ENCODE measurements at regions not wholly inside any gene's neighbourhood (a gene's known extent, or its start where the extent isn't known, plus 50 kb on each side); places are given as distances from the start of the nearest gene placed in this dataset.

DNA sequence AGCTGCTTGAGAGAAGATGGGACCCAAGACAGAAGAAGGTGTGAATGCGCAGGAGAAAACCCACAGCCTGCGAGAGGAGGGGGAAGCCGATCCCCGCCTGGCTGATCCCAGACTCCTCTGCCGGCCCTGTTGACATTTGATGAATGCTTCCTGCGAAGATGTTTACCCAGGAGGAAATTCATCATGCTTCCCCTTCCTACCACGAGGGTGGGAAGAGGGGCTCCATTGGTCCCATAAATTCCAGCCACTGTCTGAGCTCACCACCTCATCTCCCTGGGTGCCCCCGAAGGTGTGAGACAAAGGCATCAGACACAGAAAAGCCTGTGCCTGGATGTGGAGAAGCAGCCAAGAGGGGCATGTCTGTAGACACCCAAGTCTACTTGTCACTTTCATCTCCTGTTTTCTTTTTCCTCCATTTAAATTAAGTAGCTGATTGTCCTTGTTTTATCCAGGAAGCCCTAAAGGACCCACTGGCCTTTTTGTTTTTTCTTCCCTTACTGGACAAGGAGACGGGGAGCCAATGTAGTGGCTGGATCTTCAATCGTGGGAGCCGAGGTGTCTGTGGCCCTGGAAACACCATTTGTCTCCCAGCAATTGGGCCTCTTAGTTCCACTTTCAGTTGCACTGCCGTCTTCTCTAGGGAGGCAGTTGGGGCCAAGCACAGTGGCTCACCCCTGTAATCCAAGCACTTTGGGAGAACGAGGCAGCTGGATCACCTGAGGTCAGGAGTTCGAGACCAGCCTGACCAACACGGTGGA lies 95.3 kb upstream of the HES1 start:
- TF ChIP-seq, protein P1, sequence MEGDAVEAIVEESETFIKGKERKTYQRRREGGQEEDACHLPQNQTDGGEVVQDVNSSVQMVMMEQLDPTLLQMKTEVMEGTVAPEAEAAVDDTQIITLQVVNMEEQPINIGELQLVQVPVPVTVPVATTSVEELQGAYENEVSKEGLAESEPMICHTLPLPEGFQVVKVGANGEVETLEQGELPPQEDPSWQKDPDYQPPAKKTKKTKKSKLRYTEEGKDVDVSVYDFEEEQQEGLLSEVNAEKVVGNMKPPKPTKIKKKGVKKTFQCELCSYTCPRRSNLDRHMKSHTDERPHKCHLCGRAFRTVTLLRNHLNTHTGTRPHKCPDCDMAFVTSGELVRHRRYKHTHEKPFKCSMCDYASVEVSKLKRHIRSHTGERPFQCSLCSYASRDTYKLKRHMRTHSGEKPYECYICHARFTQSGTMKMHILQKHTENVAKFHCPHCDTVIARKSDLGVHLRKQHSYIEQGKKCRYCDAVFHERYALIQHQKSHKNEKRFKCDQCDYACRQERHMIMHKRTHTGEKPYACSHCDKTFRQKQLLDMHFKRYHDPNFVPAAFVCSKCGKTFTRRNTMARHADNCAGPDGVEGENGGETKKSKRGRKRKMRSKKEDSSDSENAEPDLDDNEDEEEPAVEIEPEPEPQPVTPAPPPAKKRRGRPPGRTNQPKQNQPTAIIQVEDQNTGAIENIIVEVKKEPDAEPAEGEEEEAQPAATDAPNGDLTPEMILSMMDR (IDR thresholded peaks at IDR 0.05; ENCODE audit: low read depth, low read length, poor library complexity, severe bottlenecking): no peak
- TF ChIP-seq EZH2phosphoT487 (IDR thresholded peaks at IDR 0.05; ENCODE audit: borderline replicate concordance, low read length): no peak
- H3K4me3 ChIP-seq (ENCODE audit: low read length): no peak overlapping the region
- no peak overlapping the region for H3K4me2 ChIP-seq (ENCODE audit: low read length)

DNA sequence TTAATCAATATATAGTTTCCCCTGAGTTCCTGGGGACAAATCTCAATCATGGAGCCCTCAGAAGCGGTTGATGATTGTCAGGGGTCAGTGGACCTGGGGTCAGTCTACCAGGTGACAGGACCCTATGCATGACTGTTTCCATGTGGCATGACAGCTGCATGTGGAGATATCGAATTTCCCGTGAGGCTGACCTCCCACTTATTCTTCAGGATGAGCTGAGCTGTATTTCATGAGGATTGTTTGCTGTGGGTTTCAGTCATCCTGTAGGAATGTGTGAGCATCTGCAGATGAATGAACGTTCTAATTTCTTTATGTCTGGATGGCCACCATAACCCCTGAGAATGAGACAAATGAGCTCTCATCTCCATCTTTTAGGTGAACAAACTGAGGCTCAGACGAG lies 93.0 kb upstream of the HES1 start:
- H3K36me3 ChIP-seq (ENCODE audit: control insufficient read depth, low read length): no peaks in the 10 kb centered on the region
- no peak overlapping the region for H3K4me2 ChIP-seq (ENCODE audit: low read length)
- H3K9me3 ChIP-seq (ENCODE audit: control insufficient read depth, insufficient read depth, low read length): no peaks in the 10 kb centered on the region

More for the DNA sequence above, 95.3 kb upstream of the HES1 start:
- H3K9me3 ChIP-seq (ENCODE audit: control insufficient read depth, insufficient read depth, low read length): no peaks in the 10 kb centered on the region
- peaks cover 3% of the 10 kb centered on the region for H3K4me1 ChIP-seq (ENCODE audit: control insufficient read depth, low read length)
- no peaks in the 10 kb centered on the region for H4K20me1 ChIP-seq (ENCODE audit: control insufficient read depth, insufficient read depth, low read depth, low read length)
- no peaks in the 10 kb centered on the region for H3F3A ChIP-seq (ENCODE audit: control insufficient read depth, insufficient read depth)
- H3K9me2 ChIP-seq (replicated peaks; ENCODE audit: control insufficient read depth, low read length): no peaks in the 10 kb centered on the region
- no peak overlapping the region for H3K27ac ChIP-seq (ENCODE audit: low read depth, low read length)
- H3K27me3 ChIP-seq (ENCODE audit: control insufficient read depth, low read length): peaks cover 3% of the 10 kb centered on the region; the same call in 1 of the 2 replicates
- H3K36me3 ChIP-seq (ENCODE audit: control insufficient read depth, low read length): no peaks in the 10 kb centered on the region
- H3K79me2 ChIP-seq (ENCODE audit: control insufficient read depth, low read length): no peaks in the 10 kb centered on the region

DNA sequence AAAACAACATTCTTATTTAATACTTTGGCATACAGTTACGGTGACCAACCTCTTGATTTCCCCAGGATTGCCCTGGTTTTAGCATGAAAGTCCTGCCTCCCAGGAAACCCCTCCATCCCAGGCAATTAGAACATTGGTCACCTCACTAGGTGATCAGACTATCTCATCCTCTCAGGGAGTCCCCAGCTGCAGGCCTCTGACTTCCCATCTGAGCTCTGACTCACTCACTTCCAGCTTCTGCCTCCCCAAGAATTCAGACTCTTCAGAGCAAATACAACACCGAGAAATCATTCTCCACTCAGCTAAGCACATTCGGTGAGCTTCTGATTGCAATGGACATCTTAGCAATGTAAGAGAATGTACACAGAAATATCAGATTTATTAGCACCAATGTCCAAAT lies 92.4 kb upstream of the HES1 start:
- no peaks in the 10 kb centered on the region for H3K9me2 ChIP-seq (replicated peaks; ENCODE audit: control insufficient read depth, low read length)
- H3K79me2 ChIP-seq (ENCODE audit: control insufficient read depth, low read length): no peaks in the 10 kb centered on the region
- no peak overlapping the region for H3K4me2 ChIP-seq (ENCODE audit: low read length)
- no peaks in the 10 kb centered on the region for H3K36me3 ChIP-seq (ENCODE audit: control insufficient read depth, low read length)
- H3K4me1 ChIP-seq (ENCODE audit: control insufficient read depth, low read length): peaks cover 14% of the 10 kb centered on the region
- TF ChIP-seq EZH2phosphoT487 (IDR thresholded peaks at IDR 0.05; ENCODE audit: borderline replicate concordance, low read length): no peak
- TF ChIP-seq, protein P1 (IDR thresholded peaks at IDR 0.05; ENCODE audit: low read depth, low read length, poor library complexity, severe bottlenecking): no peak
- H3F3A ChIP-seq (ENCODE audit: control insufficient read depth, insufficient read depth): no peaks in the 10 kb centered on the region
- no peak overlapping the region for H3K4me3 ChIP-seq (ENCODE audit: low read length)
- H3K9me3 ChIP-seq (ENCODE audit: control insufficient read depth, insufficient read depth, low read length): no peaks in the 10 kb centered on the region
- H4K20me1 ChIP-seq (ENCODE audit: control insufficient read depth, insufficient read depth, low read depth, low read length): no peaks in the 10 kb centered on the region
- no peak overlapping the region for H3K27ac ChIP-seq (ENCODE audit: low read depth, low read length)
- H3K27me3 ChIP-seq (ENCODE audit: control insufficient read depth, low read length): peaks cover 3% of the 10 kb centered on the region; the same call in 1 of the 2 replicates

More for the DNA sequence above, 93.0 kb upstream of the HES1 start:
- H3K27ac ChIP-seq (ENCODE audit: low read depth, low read length): no peak overlapping the region
- H3K27me3 ChIP-seq (ENCODE audit: control insufficient read depth, low read length): peaks cover 3% of the 10 kb centered on the region; the same call in 1 of the 2 replicates
- no peaks in the 10 kb centered on the region for H3K9me2 ChIP-seq (replicated peaks; ENCODE audit: control insufficient read depth, low read length)
- no peak overlapping the region for H3K4me3 ChIP-seq (ENCODE audit: low read length)
- H3F3A ChIP-seq (ENCODE audit: control insufficient read depth, insufficient read depth): no peaks in the 10 kb centered on the region
- peaks cover 14% of the 10 kb centered on the region for H3K4me1 ChIP-seq (ENCODE audit: control insufficient read depth, low read length)
- H4K20me1 ChIP-seq (ENCODE audit: control insufficient read depth, insufficient read depth, low read depth, low read length): no peaks in the 10 kb centered on the region
- H3K79me2 ChIP-seq (ENCODE audit: control insufficient read depth, low read length): no peaks in the 10 kb centered on the region
- TF ChIP-seq, protein P1 (IDR thresholded peaks at IDR 0.05; ENCODE audit: low read depth, low read length, poor library complexity, severe bottlenecking): no peak
- TF ChIP-seq EZH2phosphoT487 (IDR thresholded peaks at IDR 0.05; ENCODE audit: borderline replicate concordance, low read length): no peak
